ENCODE measurements at regions not wholly inside any gene's neighbourhood (a gene's known extent, or its start where the extent isn't known, plus 50 kb on each side); places are given as distances from the start of the nearest gene placed in this dataset.
"Not testable (repeated sequence)": the region's sequence is repeated elsewhere in the genome, so short reads cannot be mapped to it uniquely, and the experiment has no call there.

DNA sequence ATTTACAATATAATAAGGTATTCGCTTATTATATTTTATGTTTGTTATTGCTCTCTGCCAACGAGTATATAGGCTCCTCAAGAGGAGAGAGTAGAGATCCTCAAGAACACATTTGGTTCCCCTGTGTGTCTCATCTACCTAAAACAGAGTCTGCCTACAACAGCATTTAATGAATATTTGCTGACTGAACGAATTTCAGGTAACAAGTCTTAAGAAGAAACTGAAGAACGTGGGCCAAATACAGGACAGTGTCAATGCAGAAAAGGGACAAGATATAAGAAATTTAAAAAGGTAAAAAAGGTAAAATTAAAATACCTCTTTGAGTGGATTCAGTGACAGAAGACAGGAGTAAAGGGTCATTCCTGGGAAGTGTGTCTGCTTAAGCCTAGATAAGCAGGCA is 129.2 kb downstream of the HNMT start:
- ATAC-seq (replicated peaks), result no peak
- H3K27me3 Mint-ChIP-seq, result peaks cover 3% of the 10 kb centered on the region
- H3K4me1 Mint-ChIP-seq, result no peaks in the 10 kb centered on the region

GRCh38 chr2:138094031-138094430 is 129.8 kb downstream of the HNMT start:
- H3K4me3 Mint-ChIP-seq, result no peak overlapping the region
- ATAC-seq (replicated peaks), result no peak
- H3K27me3 Mint-ChIP-seq, result no peaks in the 10 kb centered on the region
- no peak overlapping the region for H3K27ac Mint-ChIP-seq
- no peaks in the 10 kb centered on the region for H3K36me3 Mint-ChIP-seq (ENCODE audit: low read depth)
- no peaks in the 10 kb centered on the region for H3K9me3 Mint-ChIP-seq
- H3K4me1 Mint-ChIP-seq, result no peaks in the 10 kb centered on the region

More for the DNA sequence above, 129.2 kb downstream of the HNMT start:
- Mint-ChIP-seq H3K9me3 (no peaks in the 10 kb centered on the region), H3K27ac (no peak overlapping the region), H3K4me3 (no peak overlapping the region), H3K36me3 (ENCODE audit: low read depth) (no peaks in the 10 kb centered on the region)

DNA sequence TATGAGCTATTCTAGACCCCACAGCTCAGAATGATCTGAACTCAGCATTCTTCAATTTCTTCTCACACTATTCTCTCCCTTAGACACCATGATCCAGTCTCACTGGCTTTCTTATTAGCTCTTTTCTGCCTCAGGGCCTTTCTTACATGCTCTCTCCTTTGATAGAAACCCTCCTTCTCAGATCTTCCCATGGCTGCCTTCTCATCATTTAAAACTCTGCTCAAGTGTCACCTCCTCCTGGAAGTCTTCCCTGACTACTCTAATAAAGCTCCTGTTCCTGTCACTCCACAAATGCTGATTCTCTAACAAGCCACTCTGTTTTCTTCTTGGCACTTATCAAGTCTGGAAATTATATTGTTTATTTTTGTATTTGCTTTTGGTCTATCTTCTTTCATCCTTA is 131.1 kb downstream of the HNMT start:
- ATAC-seq (replicated peaks), result no peak
- H3K36me3 Mint-ChIP-seq (ENCODE audit: low read depth), result no peaks in the 10 kb centered on the region
- H3K4me3 Mint-ChIP-seq, result no peak overlapping the region
- no peaks in the 10 kb centered on the region for H3K4me1 Mint-ChIP-seq
- H3K9me3 Mint-ChIP-seq, result peaks cover 3% of the 10 kb centered on the region
- no peaks in the 10 kb centered on the region for H3K27me3 Mint-ChIP-seq
- H3K27ac Mint-ChIP-seq, result no peak overlapping the region

DNA sequence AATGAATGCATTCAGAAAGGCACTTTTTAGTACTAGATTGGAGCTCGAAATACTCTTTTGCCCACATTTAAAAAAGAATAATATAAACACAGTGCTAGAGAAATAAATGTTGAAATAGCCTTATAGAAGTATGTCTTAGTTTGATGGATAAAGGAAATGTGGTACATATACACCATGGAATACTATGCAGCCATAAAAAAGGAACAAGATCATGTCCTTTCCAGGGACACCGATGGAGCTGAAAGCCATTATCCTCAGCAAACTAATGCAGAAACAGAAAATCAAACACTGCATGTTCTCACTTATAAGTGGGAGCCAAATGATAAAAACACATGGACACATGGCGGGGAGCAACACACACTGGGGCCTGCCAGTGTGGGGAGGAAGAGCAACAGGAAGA is 135.0 kb downstream of the HNMT start:
- not testable (repeated sequence) for H3K9me3 Mint-ChIP-seq; H3K4me3 Mint-ChIP-seq; ATAC-seq (replicated peaks); H3K27ac Mint-ChIP-seq; H3K4me1 Mint-ChIP-seq; H3K36me3 Mint-ChIP-seq (ENCODE audit: low read depth); H3K27me3 Mint-ChIP-seq

DNA sequence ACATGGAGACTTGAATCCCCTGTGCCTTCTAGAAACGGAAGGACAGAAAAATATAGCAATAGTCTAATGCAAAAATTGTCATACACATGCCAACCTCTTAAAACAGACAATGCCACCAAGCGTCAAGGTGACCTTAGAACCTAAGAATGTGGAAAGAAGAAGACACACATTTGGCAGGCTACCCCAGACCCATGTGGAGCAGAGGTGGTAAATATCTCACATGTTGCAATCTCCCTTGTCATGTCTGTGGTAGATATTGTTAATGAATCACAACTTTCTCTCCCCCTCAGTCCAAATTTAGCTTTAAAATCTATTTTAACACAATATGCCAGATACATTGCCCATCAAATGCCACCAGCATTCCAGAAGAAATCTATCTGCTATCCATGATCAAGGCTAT is 137.4 kb downstream of the HNMT start:
- Mint-ChIP-seq H3K27me3 (no peaks in the 10 kb centered on the region), H3K36me3 (ENCODE audit: low read depth) (no peaks in the 10 kb centered on the region), H3K4me3 (no peak overlapping the region), H3K9me3 (peaks cover 3% of the 10 kb centered on the region), H3K4me1 (no peaks in the 10 kb centered on the region), H3K27ac (no peak overlapping the region)
- ATAC-seq (replicated peaks), result no peak

- no peak overlapping the region for H3K4me3 Mint-ChIP-seq
- H3K9me3 Mint-ChIP-seq, result peaks cover 3% of the 10 kb centered on the region
- no peaks in the 10 kb centered on the region for H3K36me3 Mint-ChIP-seq (ENCODE audit: low read depth)
- no peak for ATAC-seq (replicated peaks)
- H3K4me1 Mint-ChIP-seq, result no peaks in the 10 kb centered on the region
- H3K27ac Mint-ChIP-seq, result no peak overlapping the region
- H3K27me3 Mint-ChIP-seq, result no peaks in the 10 kb centered on the region
These were observed 138.4 kb downstream of the HNMT start for GRCh38 chr2:138102664-138103063.

DNA sequence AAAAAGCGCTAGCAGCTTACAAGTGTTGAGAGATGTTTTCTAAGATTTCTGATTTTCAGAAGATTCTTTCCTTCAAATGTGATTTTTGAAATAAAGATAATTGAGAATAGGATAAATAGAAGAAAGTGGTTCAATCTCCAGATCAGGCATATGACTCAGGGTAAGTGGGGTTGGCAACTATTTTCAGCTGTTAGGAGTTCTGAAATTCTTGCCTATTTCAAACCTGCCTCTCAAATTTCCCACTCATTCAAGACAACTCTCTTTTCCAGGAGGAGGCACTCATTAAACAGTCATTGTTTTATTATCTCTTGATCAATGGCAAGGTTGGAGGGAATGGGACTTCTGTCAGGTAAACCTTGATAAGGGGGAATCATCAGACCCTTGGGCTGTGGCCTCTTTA is 138.9 kb downstream of the HNMT start:
- H3K36me3 Mint-ChIP-seq (ENCODE audit: low read depth), result no peaks in the 10 kb centered on the region
- H3K9me3 Mint-ChIP-seq, result peaks cover 3% of the 10 kb centered on the region
- no peak for ATAC-seq (replicated peaks)
- no peaks in the 10 kb centered on the region for H3K27me3 Mint-ChIP-seq
- H3K27ac Mint-ChIP-seq, result no peak overlapping the region
- no peaks in the 10 kb centered on the region for H3K4me1 Mint-ChIP-seq
- H3K4me3 Mint-ChIP-seq, result no peak overlapping the region

DNA sequence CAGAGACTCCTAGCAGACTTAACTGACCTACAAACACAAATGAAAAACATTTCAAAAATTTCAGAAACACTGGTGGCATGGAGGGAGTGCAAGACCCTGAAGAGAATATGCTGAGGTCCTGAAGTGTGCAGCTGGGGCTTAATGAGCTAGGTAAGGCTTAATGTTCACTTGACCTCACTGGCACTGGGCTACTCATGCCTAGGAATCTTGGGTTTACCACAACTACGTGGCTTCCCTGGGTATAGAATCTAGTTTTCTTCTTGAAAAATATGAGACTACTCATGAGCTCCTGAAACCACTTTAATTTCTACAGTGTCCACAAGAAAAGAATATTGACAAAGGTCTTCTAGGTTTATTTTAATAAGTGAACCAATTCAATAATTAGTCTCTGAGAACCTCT is 139.8 kb downstream of the HNMT start:
- Mint-ChIP-seq H3K4me3 (no peak overlapping the region), H3K4me1 (no peaks in the 10 kb centered on the region), H3K9me3 (peaks cover 3% of the 10 kb centered on the region), H3K27ac (no peak overlapping the region), H3K36me3 (ENCODE audit: low read depth) (no peaks in the 10 kb centered on the region), H3K27me3 (no peaks in the 10 kb centered on the region)
- ATAC-seq (replicated peaks), result no peak

DNA sequence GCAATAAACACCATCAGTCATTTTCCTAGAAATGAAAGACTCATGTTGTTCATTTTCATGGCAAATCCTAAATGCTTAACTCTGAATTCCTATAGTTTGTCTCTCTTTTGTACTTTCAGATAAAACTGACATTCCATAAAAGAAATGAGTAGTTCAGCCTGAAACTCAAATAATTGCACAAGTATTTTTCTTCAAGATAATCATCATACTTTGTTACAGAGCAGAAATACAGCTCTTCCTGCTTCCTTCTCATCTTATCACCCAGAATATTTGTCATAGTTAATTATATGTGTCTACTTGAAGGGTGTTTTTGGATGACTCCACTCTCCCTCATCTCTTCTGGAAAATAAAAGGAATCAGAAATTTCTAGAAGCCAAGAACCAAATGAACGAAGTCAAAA is 141.1 kb downstream of the HNMT start:
- no peak overlapping the region for H3K27ac Mint-ChIP-seq
- no peaks in the 10 kb centered on the region for H3K9me3 Mint-ChIP-seq
- H3K36me3 Mint-ChIP-seq (ENCODE audit: low read depth), result no peaks in the 10 kb centered on the region
- H3K4me1 Mint-ChIP-seq, result no peaks in the 10 kb centered on the region
- ATAC-seq (replicated peaks), result no peak
- no peaks in the 10 kb centered on the region for H3K27me3 Mint-ChIP-seq
- no peak overlapping the region for H3K4me3 Mint-ChIP-seq

GRCh38 chr2:138106606-138107005 is 142.3 kb downstream of the HNMT start:
- ATAC-seq (replicated peaks), result no peak
- Mint-ChIP-seq H3K4me3 (no peak overlapping the region), H3K27me3 (no peaks in the 10 kb centered on the region), H3K27ac (no peak overlapping the region), H3K9me3 (no peaks in the 10 kb centered on the region), H3K36me3 (ENCODE audit: low read depth) (no peaks in the 10 kb centered on the region), H3K4me1 (no peaks in the 10 kb centered on the region)

DNA sequence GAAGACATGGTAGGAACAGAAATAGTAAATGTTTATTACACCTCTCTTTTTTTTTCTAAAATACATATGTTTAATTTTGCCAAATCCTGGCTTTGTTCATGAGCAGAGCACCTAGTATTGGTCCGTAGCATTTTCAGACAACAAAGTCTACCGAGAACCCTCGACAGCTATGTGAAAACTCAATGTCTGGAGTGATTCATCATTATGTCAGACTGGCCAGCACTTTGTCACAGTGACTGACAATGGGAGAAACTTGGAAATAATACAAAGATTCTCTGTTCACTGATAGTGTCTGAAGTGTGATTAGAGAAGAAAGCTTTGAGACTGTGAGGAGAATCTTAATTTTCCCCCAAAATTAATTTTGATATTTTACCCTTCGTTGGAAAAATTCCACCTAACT is 143.0 kb downstream of the HNMT start:
- no peaks in the 10 kb centered on the region for H3K4me1 Mint-ChIP-seq
- no peak for ATAC-seq (replicated peaks)

GRCh38 chr2:138110453-138111083 is 146.3 kb downstream of the HNMT start:
- no peak overlapping the region for H3K4me3 Mint-ChIP-seq
- H3K9me3 Mint-ChIP-seq, result peaks cover 4% of the 10 kb centered on the region
- no peaks in the 10 kb centered on the region for H3K4me1 Mint-ChIP-seq
- no peak for ATAC-seq (replicated peaks)
- no peak overlapping the region for H3K27ac Mint-ChIP-seq
- H3K36me3 Mint-ChIP-seq (ENCODE audit: low read depth), result no peaks in the 10 kb centered on the region
- H3K27me3 Mint-ChIP-seq, result no peaks in the 10 kb centered on the region

More for the DNA sequence above, 143.0 kb downstream of the HNMT start:
- H3K36me3 Mint-ChIP-seq (ENCODE audit: low read depth), result no peaks in the 10 kb centered on the region
- H3K27ac Mint-ChIP-seq, result no peak overlapping the region
- H3K9me3 Mint-ChIP-seq, result no peaks in the 10 kb centered on the region
- H3K27me3 Mint-ChIP-seq, result no peaks in the 10 kb centered on the region
- H3K4me3 Mint-ChIP-seq, result no peak overlapping the region

- no peaks in the 10 kb centered on the region for H3K4me1 Mint-ChIP-seq
- no peaks in the 10 kb centered on the region for H3K27me3 Mint-ChIP-seq
- no peaks in the 10 kb centered on the region for H3K36me3 Mint-ChIP-seq (ENCODE audit: low read depth)
- H3K9me3 Mint-ChIP-seq, result peaks cover 4% of the 10 kb centered on the region
- no peak overlapping the region for H3K4me3 Mint-ChIP-seq
- no peak overlapping the region for H3K27ac Mint-ChIP-seq
- no peak for ATAC-seq (replicated peaks)
These were observed 148.3 kb downstream of the HNMT start for GRCh38 chr2:138112536-138112935.

DNA sequence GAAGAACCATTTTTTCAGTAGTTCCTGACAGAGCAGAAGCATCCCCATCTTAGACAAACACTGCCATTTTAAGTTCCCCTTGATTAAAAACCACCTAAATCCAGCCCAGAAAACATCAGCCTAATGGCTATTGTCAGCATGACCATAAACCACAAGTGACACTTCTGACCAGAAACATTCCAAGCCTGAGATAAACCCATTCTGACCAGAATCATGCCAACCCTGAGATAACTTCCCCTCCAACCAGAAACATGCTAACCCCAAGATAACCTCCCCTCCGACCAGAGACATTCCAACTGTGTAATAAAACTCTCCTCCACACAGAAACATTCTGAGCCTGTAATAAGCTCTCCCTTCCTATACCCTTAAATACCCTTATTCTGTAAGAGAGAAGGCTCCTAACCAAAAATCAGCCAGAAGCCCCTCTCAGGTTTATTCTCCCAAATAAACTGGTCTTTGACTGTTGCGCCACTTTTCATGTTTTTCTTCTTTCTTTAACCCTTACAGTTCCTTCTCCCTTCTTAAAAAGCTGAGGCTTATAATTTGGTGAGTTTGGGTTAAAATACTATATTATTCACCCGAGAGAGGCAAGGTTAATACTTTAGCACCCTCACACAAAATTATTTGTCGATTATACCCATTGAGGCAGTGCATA is 149.7 kb downstream of the HNMT start:
- no peaks in the 10 kb centered on the region for H3K27me3 Mint-ChIP-seq
- no peaks in the 10 kb centered on the region for H3K36me3 Mint-ChIP-seq (ENCODE audit: low read depth)
- no peak overlapping the region for H3K27ac Mint-ChIP-seq
- H3K9me3 Mint-ChIP-seq, result peaks cover 4% of the 10 kb centered on the region
- H3K4me3 Mint-ChIP-seq, result no peak overlapping the region
- no peak for ATAC-seq (replicated peaks)
- H3K4me1 Mint-ChIP-seq, result no peaks in the 10 kb centered on the region

DNA sequence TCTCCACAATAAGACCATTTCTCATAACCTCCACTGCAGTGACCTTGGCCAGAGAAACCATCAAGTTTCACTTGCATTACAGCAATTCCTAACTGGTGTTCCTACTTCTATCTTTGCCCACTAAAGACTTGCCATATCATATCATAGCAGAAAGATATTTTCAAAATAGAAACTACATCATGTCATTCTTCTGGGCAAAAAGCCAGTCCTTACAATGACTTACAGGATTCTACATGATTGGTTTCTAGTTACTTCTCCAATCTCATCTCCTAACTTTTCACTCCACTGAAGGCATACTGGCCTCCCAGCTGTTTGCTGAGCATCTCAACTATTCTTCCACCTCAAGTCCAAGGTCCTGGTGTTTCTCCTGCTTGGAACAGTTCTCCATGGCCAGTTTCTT is 151.4 kb downstream of the HNMT start:
- Mint-ChIP-seq H3K36me3 (ENCODE audit: low read depth) (no peaks in the 10 kb centered on the region), H3K9me3 (peaks cover 4% of the 10 kb centered on the region), H3K4me3 (no peak overlapping the region), H3K27ac (no peak overlapping the region), H3K4me1 (no peaks in the 10 kb centered on the region), H3K27me3 (no peaks in the 10 kb centered on the region)
- no peak for ATAC-seq (replicated peaks)

DNA sequence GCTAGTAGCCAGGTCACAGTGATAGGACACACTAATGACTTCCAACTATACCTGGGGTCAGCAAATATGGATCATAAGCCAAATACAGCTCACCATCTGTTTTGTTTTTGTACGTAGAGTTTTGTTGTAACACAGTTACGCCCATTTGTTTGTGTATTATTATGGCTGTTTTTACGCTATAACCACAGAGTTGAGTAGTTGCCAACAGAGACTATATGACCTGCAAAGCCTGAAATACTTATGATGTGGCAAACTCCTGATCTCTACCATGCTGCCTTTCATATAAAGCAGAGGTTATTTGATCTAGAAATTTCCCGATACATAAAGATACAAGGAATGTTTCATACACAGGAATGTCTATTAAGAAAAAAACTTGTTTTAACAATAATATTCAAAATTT is 152.2 kb downstream of the HNMT start:
- Mint-ChIP-seq H3K27me3 (no peaks in the 10 kb centered on the region), H3K9me3 (peaks cover 4% of the 10 kb centered on the region), H3K4me1 (no peaks in the 10 kb centered on the region), H3K36me3 (ENCODE audit: low read depth) (no peaks in the 10 kb centered on the region), H3K4me3 (no peak overlapping the region), H3K27ac (no peak overlapping the region)
- ATAC-seq (replicated peaks), result no peak

All from activated T-helper 17 cell treated with anti-CD3 and anti-CD28 coated beads, Interleukin-2, amount 50 U/mL, for 72 hours (primary cell).